ENCODE measurements at regions not wholly inside any gene's neighbourhood (a gene's known extent, or its start where the extent isn't known, plus 50 kb on each side); places are given as distances from the start of the nearest gene placed in this dataset.

GRCh38 chr15:35603856-35604255 lies 57.9 kb upstream of the DPH6 start:
- no peak for DNase-seq
- TF ChIP-seq, protein P1, sequence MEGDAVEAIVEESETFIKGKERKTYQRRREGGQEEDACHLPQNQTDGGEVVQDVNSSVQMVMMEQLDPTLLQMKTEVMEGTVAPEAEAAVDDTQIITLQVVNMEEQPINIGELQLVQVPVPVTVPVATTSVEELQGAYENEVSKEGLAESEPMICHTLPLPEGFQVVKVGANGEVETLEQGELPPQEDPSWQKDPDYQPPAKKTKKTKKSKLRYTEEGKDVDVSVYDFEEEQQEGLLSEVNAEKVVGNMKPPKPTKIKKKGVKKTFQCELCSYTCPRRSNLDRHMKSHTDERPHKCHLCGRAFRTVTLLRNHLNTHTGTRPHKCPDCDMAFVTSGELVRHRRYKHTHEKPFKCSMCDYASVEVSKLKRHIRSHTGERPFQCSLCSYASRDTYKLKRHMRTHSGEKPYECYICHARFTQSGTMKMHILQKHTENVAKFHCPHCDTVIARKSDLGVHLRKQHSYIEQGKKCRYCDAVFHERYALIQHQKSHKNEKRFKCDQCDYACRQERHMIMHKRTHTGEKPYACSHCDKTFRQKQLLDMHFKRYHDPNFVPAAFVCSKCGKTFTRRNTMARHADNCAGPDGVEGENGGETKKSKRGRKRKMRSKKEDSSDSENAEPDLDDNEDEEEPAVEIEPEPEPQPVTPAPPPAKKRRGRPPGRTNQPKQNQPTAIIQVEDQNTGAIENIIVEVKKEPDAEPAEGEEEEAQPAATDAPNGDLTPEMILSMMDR (conservative IDR thresholded peaks at IDR 0.05): no peak
- no peak for TF ChIP-seq EZH2 (IDR thresholded peaks at IDR 0.05; ENCODE audit: low read depth)
- ChIA-PET CTCF (no interaction called here), POLR2A (ENCODE audit: unreplicated experiment) (no interaction called here)
- intact Hi-C loops (cut with micrococcal nuclease; ENCODE audit: unreplicated experiment): no loop called here
- no peaks in the 10 kb centered on the region for H3K9me3 ChIP-seq (ENCODE audit: insufficient read depth, low read depth)
- no peaks in the 10 kb centered on the region for H3F3A ChIP-seq (ENCODE audit: insufficient read depth, low read depth)
- no peak overlapping the region for H2AFZ ChIP-seq
- no TSS peak for BruUV-seq (replicated peaks)
- H3K4me1 ChIP-seq (replicated peaks; ENCODE audit: insufficient read depth): no peaks in the 10 kb centered on the region
- H3K36me3 ChIP-seq (ENCODE audit: low read depth): no peaks in the 10 kb centered on the region
- no peaks in the 10 kb centered on the region for H3K79me2 ChIP-seq (ENCODE audit: low read depth)
- H4K20me1 ChIP-seq (ENCODE audit: insufficient read depth): no peaks in the 10 kb centered on the region
- H3K9me2 ChIP-seq (ENCODE audit: insufficient read depth): no peaks in the 10 kb centered on the region
- no peak overlapping the region for H3K4me2 ChIP-seq
- H3K27me3 ChIP-seq (ENCODE audit: insufficient read depth, low read depth): no peaks in the 10 kb centered on the region
- no peak overlapping the region for H3K27ac ChIP-seq
- no peak overlapping the region for H3K4me3 ChIP-seq

- CTCF ChIA-PET: no interaction called here
- no TSS peak for BruUV-seq (replicated peaks)
These were observed 59.9 kb upstream of the DPH6 start for GRCh38 chr15:35605764-35606449.

DNA sequence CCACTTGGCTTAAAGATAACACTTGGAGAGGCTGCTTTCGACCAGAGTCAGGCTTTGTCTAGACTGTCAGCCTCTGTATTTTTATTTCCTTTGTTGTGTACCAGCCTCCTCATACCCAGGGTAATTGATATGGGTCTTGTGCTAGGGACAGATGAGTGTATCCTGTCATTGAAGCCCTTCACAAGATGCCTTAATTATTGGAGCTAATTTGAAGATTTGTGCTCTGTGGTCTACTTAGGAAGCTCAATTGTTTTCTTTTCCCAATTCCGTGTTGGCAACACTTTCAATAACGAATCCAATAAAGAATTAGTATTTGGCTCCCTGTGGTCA lies 60.5 kb upstream of the DPH6 start:
- CTCF ChIA-PET: no interaction called here
- Histone ChIP-seq H2AFZ (no peak overlapping the region), H3K27ac (no peak overlapping the region)

More at GRCh38 chr15:35605764-35606449, 59.9 kb upstream of the DPH6 start:
- H3K27me3 ChIP-seq (ENCODE audit: insufficient read depth, low read depth): no peaks in the 10 kb centered on the region
- H3K27ac ChIP-seq: no peak overlapping the region
- no peaks in the 10 kb centered on the region for H3K4me1 ChIP-seq (replicated peaks; ENCODE audit: insufficient read depth)
- H3K9me2 ChIP-seq (ENCODE audit: insufficient read depth): no peaks in the 10 kb centered on the region
- no peak overlapping the region for H3K4me2 ChIP-seq
- H3K36me3 ChIP-seq (ENCODE audit: low read depth): no peaks in the 10 kb centered on the region
- POLR2A ChIA-PET (ENCODE audit: unreplicated experiment): no interaction called here
- DNase-seq: no peak
- no peaks in the 10 kb centered on the region for H3K79me2 ChIP-seq (ENCODE audit: low read depth)
- no peak overlapping the region for H3K4me3 ChIP-seq
- no peak for TF ChIP-seq EZH2 (IDR thresholded peaks at IDR 0.05; ENCODE audit: low read depth)
- TF ChIP-seq, protein P1 (conservative IDR thresholded peaks at IDR 0.05): no peak
- no peaks in the 10 kb centered on the region for H4K20me1 ChIP-seq (ENCODE audit: insufficient read depth)
- no peaks in the 10 kb centered on the region for H3K9me3 ChIP-seq (ENCODE audit: insufficient read depth, low read depth)
- H2AFZ ChIP-seq: no peak overlapping the region
- intact Hi-C loops (cut with micrococcal nuclease; ENCODE audit: unreplicated experiment): no loop called here
- H3F3A ChIP-seq (ENCODE audit: insufficient read depth, low read depth): no peaks in the 10 kb centered on the region

More for the DNA sequence above, 60.5 kb upstream of the DPH6 start:
- no TSS peak for BruUV-seq (replicated peaks)
- Histone ChIP-seq H3K4me2 (no peak overlapping the region), H3K9me2 (ENCODE audit: insufficient read depth) (no peaks in the 10 kb centered on the region), H3K4me3 (no peak overlapping the region), H3K79me2 (ENCODE audit: low read depth) (no peaks in the 10 kb centered on the region), H3K9me3 (ENCODE audit: insufficient read depth, low read depth) (no peaks in the 10 kb centered on the region), H3F3A (ENCODE audit: insufficient read depth, low read depth) (no peaks in the 10 kb centered on the region), H3K27me3 (ENCODE audit: insufficient read depth, low read depth) (no peaks in the 10 kb centered on the region), H3K4me1 (replicated peaks; ENCODE audit: insufficient read depth) (no peaks in the 10 kb centered on the region), H4K20me1 (ENCODE audit: insufficient read depth) (no peaks in the 10 kb centered on the region), H3K36me3 (ENCODE audit: low read depth) (no peaks in the 10 kb centered on the region)
- intact Hi-C loops (cut with micrococcal nuclease; ENCODE audit: unreplicated experiment): no loop called here
- DNase-seq: no peak
- TF ChIP-seq, protein P1 (conservative IDR thresholded peaks at IDR 0.05): no peak
- TF ChIP-seq EZH2 (IDR thresholded peaks at IDR 0.05; ENCODE audit: low read depth): no peak
- POLR2A ChIA-PET (ENCODE audit: unreplicated experiment): no interaction called here

Measured in PC-9 (cell line).